ENCODE measurements at regions not wholly inside any gene's neighbourhood (a gene's known extent, or its start where the extent isn't known, plus 50 kb on each side); places are given as distances from the start of the nearest gene placed in this dataset.

DNA sequence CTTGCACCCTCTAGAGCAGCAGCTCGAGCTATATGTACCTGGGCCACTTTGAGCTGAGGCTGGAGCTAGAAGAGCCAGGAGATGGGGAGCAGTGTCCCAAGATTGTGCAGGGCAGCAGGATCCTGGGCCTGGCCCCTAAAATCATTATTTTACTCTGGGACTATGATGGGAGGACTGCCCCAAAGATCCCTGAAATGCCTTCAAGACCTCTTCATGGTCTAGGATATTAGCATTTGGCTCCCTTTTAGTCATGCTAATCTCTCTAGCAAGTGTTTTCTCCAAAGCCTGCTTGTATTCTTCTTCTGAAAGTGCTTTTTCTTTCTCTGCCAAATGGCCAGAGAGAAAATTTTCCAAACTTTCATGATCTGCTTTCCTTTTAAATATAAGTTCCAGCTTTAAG, 211.6 kb downstream of the PARM1 start (continued):
- TF ChIP-seq, protein P1, sequence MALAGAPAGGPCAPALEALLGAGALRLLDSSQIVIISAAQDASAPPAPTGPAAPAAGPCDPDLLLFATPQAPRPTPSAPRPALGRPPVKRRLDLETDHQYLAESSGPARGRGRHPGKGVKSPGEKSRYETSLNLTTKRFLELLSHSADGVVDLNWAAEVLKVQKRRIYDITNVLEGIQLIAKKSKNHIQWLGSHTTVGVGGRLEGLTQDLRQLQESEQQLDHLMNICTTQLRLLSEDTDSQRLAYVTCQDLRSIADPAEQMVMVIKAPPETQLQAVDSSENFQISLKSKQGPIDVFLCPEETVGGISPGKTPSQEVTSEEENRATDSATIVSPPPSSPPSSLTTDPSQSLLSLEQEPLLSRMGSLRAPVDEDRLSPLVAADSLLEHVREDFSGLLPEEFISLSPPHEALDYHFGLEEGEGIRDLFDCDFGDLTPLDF (CRISPR knock-in tag; IDR thresholded peaks at IDR 0.05): no peak
- no peak for TF ChIP-seq ZNF232 (CRISPR knock-in tag; IDR thresholded peaks at IDR 0.05; ENCODE audit: borderline replicate concordance)

DNA sequence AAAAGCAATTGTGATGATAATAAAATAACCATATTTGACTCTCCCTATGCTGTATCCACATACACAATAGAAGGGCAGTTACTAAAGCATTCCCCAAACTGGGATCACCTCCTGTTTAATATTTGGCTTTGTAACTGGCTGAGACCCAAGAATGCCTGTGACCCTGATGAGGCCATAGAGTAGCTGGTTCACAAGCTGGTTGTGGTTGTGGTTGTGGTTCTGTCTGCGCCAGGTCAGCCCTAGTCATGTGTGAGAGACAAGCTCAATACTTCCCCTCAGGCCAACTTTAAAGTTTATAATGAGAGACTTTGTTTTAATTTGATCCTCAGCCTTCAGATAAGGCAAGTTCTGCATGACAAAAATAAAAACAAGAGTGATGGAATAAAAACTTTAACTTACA, 209.9 kb downstream of the PARM1 start:
- CTCF ChIA-PET (ENCODE audit: low intra/inter-chr PET ratio, low total read pairs): no interaction called here
- no peak overlapping the region for H3K4me3 ChIP-seq (replicated peaks in 1 of 3; ENCODE audit: insufficient read depth in 1 of 3, low read depth in 2 of 3, low read length in 3 of 3)
- in situ Hi-C loops (cut with HindIII; ENCODE audit: extremely low pct_ligation_motif_present, low pct_unique_long_range_greater_than_20kb) (no loop called here), intact Hi-C loops (cut with micrococcal nuclease; ENCODE audit: unreplicated experiment) (no loop called here)
- H3K9ac ChIP-seq (ENCODE audit: insufficient read depth, low read depth, low read length): no peak overlapping the region
- 11% methylated on average over 1 of the region's 1 CpG for WGBS (ENCODE audit: low lambda C conversion rate)
- no peak overlapping the region for H3K4me2 ChIP-seq (ENCODE audit: low read depth, low read length)
- no peaks in the 10 kb centered on the region for H3K79me2 ChIP-seq (ENCODE audit: insufficient read depth, low read length)
- TF ChIP-seq FOXA1 (IDR thresholded peaks at IDR 0.05): no peak
- no peak for TF ChIP-seq FOXA1 (CRISPR knock-in tag; IDR thresholded peaks at IDR 0.05)
- TF ChIP-seq ZNF124 (CRISPR knock-in tag; IDR thresholded peaks at IDR 0.05): no peak
- TF ChIP-seq, protein P2, sequence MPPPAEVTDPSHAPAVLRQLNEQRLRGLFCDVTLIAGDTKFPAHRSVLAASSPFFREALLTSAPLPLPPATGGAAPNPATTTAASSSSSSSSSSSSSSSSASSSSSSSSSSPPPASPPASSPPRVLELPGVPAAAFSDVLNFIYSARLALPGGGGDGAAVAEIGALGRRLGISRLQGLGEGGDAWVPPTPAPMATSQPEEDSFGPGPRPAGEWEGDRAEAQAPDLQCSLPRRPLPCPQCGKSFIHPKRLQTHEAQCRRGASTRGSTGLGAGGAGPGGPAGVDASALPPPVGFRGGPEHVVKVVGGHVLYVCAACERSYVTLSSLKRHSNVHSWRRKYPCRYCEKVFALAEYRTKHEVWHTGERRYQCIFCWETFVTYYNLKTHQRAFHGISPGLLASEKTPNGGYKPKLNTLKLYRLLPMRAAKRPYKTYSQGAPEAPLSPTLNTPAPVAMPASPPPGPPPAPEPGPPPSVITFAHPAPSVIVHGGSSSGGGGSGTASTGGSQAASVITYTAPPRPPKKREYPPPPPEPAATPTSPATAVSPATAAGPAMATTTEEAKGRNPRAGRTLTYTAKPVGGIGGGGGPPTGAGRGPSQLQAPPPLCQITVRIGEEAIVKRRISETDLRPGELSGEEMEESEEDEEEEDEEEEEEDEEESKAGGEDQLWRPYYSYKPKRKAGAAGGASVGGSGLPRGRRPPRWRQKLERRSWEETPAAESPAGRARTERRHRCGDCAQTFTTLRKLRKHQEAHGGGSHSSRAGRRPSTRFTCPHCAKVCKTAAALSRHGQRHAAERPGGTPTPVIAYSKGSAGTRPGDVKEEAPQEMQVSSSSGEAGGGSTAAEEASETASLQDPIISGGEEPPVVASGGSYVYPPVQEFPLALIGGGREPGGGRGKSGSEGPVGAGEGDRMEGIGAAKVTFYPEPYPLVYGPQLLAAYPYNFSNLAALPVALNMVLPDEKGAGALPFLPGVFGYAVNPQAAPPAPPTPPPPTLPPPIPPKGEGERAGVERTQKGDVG (CRISPR knock-in tag; IDR thresholded peaks at IDR 0.05; ENCODE audit: borderline replicate concordance): no peak
- no peak for TF ChIP-seq CREM (IDR thresholded peaks at IDR 0.05)
- no peak for TF ChIP-seq CREM (CRISPR knock-in tag; IDR thresholded peaks at IDR 0.05)
- no peak for TF ChIP-seq HOXA7 (CRISPR knock-in tag; IDR thresholded peaks at IDR 0.05)
- TF ChIP-seq HHEX (CRISPR knock-in tag; IDR thresholded peaks at IDR 0.05): no peak
- no peak for TF ChIP-seq TMF1 (CRISPR knock-in tag; IDR thresholded peaks at IDR 0.05; ENCODE audit: low read depth)
- no peak for TF ChIP-seq RFXANK (CRISPR knock-in tag; IDR thresholded peaks at IDR 0.05)
- H3K4me1 ChIP-seq (ENCODE audit: insufficient read depth, low read length): no peaks in the 10 kb centered on the region
- FAIRE-seq: no peak
- no peak for ATAC-seq
- BruUV-seq (replicated peaks): no TSS peak
- no peak overlapping the region for H2AFZ ChIP-seq (ENCODE audit: low read length)
- no peaks in the 10 kb centered on the region for H3K36me3 ChIP-seq (replicated peaks in 1 of 2; ENCODE audit: control insufficient read depth in 1 of 2, insufficient read depth in 2 of 2, low read length in 2 of 2)
- POLR2A ChIA-PET: no interaction called here
- no peaks in the 10 kb centered on the region for H3K27me3 ChIP-seq (ENCODE audit: control insufficient read depth in 1 of 2, insufficient read depth in 2 of 2, low read length in 2 of 2)
- no peak overlapping the region for H3K27ac ChIP-seq (ENCODE audit: extremely low read length, insufficient read depth, low read length)
- no peak for DNase-seq (ENCODE audit: low spot score)
- no peaks in the 10 kb centered on the region for H3K9me3 ChIP-seq (ENCODE audit: low read length)
- H4K20me1 ChIP-seq (ENCODE audit: insufficient read depth, low read length): no peaks in the 10 kb centered on the region
